ENCODE measurements at regions not wholly inside any gene's neighbourhood (a gene's known extent, or its start where the extent isn't known, plus 50 kb on each side); places are given as distances from the start of the nearest gene placed in this dataset.

GRCh38 chr10:21068026-21068656 lies 171.0 kb upstream of the NEBL start:
- Histone ChIP-seq H3K9me3 (ENCODE audit: low read depth, low read length) (no peaks in the 10 kb centered on the region), H3K27me3 (ENCODE audit: insufficient read depth, low read length) (no peaks in the 10 kb centered on the region), H3K79me2 (ENCODE audit: insufficient read depth, low read length) (no peaks in the 10 kb centered on the region), H2AFZ (ENCODE audit: low read length) (no peak overlapping the region), H3K4me1 (ENCODE audit: insufficient read depth, low read length) (no peaks in the 10 kb centered on the region), H3K27ac (ENCODE audit: low read depth, low read length) (no peak overlapping the region), H3K36me3 (ENCODE audit: insufficient read depth, low read length) (no peaks in the 10 kb centered on the region), H3K4me3 (ENCODE audit: insufficient read depth, low read length) (no peak overlapping the region), H3K4me2 (ENCODE audit: insufficient read depth, low read length) (no peak overlapping the region), H4K20me1 (ENCODE audit: insufficient read depth, low read length) (no peaks in the 10 kb centered on the region)
- no peak for TF ChIP-seq CTCF (IDR thresholded peaks at IDR 0.05; ENCODE audit: extremely low read depth, low read depth, low read length)
- DNase-seq (ENCODE audit: insufficient read length, low spot score, missing footprints): no peak

GRCh38 chr10:21065621-21066248 lies 168.6 kb upstream of the NEBL start:
- no peak for TF ChIP-seq CTCF (IDR thresholded peaks at IDR 0.05; ENCODE audit: extremely low read depth, low read depth, low read length)
- no peak for DNase-seq (ENCODE audit: insufficient read length, low spot score, missing footprints)
- H3K4me3 ChIP-seq (ENCODE audit: insufficient read depth, low read length): no peak overlapping the region
- no peak overlapping the region for H2AFZ ChIP-seq (ENCODE audit: low read length)
- no peak overlapping the region for H3K27ac ChIP-seq (ENCODE audit: low read depth, low read length)
- H3K4me2 ChIP-seq (ENCODE audit: insufficient read depth, low read length): no peak overlapping the region
- H4K20me1 ChIP-seq (ENCODE audit: insufficient read depth, low read length): no peaks in the 10 kb centered on the region
- H3K27me3 ChIP-seq (ENCODE audit: insufficient read depth, low read length): no peaks in the 10 kb centered on the region
- H3K79me2 ChIP-seq (ENCODE audit: insufficient read depth, low read length): no peaks in the 10 kb centered on the region
- no peaks in the 10 kb centered on the region for H3K9me3 ChIP-seq (ENCODE audit: low read depth, low read length)
- H3K36me3 ChIP-seq (ENCODE audit: insufficient read depth, low read length): no peaks in the 10 kb centered on the region
- no peaks in the 10 kb centered on the region for H3K4me1 ChIP-seq (ENCODE audit: insufficient read depth, low read length)

GRCh38 chr10:21061982-21062381 lies 164.9 kb upstream of the NEBL start:
- no peak overlapping the region for H3K4me2 ChIP-seq (ENCODE audit: insufficient read depth, low read length)
- no peak overlapping the region for H2AFZ ChIP-seq (ENCODE audit: low read length)
- H3K27ac ChIP-seq (ENCODE audit: low read depth, low read length): no peak overlapping the region
- no peaks in the 10 kb centered on the region for H3K27me3 ChIP-seq (ENCODE audit: insufficient read depth, low read length)
- TF ChIP-seq CTCF (IDR thresholded peaks at IDR 0.05; ENCODE audit: extremely low read depth, low read depth, low read length): no peak
- H3K79me2 ChIP-seq (ENCODE audit: insufficient read depth, low read length): no peaks in the 10 kb centered on the region
- no peaks in the 10 kb centered on the region for H3K4me1 ChIP-seq (ENCODE audit: insufficient read depth, low read length)
- H4K20me1 ChIP-seq (ENCODE audit: insufficient read depth, low read length): no peaks in the 10 kb centered on the region
- H3K9me3 ChIP-seq (ENCODE audit: low read depth, low read length): peaks cover 3% of the 10 kb centered on the region
- no peaks in the 10 kb centered on the region for H3K36me3 ChIP-seq (ENCODE audit: insufficient read depth, low read length)
- H3K4me3 ChIP-seq (ENCODE audit: insufficient read depth, low read length): no peak overlapping the region
- no peak for DNase-seq (ENCODE audit: insufficient read length, low spot score, missing footprints)

GRCh38 chr10:21061184-21061583 lies 164.1 kb upstream of the NEBL start:
- Histone ChIP-seq H3K4me1 (ENCODE audit: insufficient read depth, low read length) (no peaks in the 10 kb centered on the region), H3K4me3 (ENCODE audit: insufficient read depth, low read length) (no peak overlapping the region), H3K4me2 (ENCODE audit: insufficient read depth, low read length) (no peak overlapping the region), H4K20me1 (ENCODE audit: insufficient read depth, low read length) (no peaks in the 10 kb centered on the region), H2AFZ (ENCODE audit: low read length) (no peak overlapping the region), H3K27ac (ENCODE audit: low read depth, low read length) (no peak overlapping the region), H3K27me3 (ENCODE audit: insufficient read depth, low read length) (no peaks in the 10 kb centered on the region), H3K9me3 (ENCODE audit: low read depth, low read length) (peaks cover 3% of the 10 kb centered on the region), H3K36me3 (ENCODE audit: insufficient read depth, low read length) (no peaks in the 10 kb centered on the region), H3K79me2 (ENCODE audit: insufficient read depth, low read length) (no peaks in the 10 kb centered on the region)
- no peak for TF ChIP-seq CTCF (IDR thresholded peaks at IDR 0.05; ENCODE audit: extremely low read depth, low read depth, low read length)
- DNase-seq (ENCODE audit: insufficient read length, low spot score, missing footprints): no peak
